ENCODE measurements at regions not wholly inside any gene's neighbourhood (a gene's known extent, or its start where the extent isn't known, plus 50 kb on each side); places are given as distances from the start of the nearest gene placed in this dataset.

DNA sequence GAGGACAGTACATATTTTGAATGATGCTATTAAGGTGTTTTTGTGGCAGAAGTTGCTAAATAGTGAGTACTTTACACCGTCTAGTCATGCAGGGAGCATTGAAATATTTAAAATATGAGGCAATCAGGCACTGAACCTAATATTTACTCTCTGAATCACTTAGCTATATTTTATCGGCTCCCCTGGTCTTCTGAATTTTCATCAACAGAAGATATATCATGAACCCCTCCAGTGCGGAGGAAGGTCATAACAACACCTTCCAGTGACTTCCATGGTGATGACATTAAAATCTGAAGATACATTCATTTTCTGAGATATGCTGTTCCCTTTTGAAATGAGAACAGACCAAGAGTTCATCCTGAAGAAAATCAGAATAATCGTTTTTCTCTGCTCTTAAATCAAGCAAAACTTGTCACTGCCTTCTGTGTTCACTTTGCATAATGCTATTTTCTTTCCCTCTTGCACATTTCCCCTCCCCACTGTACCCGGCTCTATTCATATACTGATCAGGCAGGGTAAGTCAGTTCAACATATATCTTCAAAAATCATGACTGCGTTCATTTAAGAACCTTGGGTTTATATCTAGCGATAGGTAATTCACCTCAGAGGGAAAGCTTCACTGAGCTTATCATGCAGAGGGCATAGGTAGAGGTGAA, 729.9 kb upstream of the GYPC start:
- Mint-ChIP-seq H3K27ac (no peak overlapping the region), H3K4me1 (no peaks in the 10 kb centered on the region), H3K36me3 (no peaks in the 10 kb centered on the region), H3K27me3 (no peaks in the 10 kb centered on the region), H3K4me3 (no peak overlapping the region), H3K9me3 (peaks cover 3% of the 10 kb centered on the region)
- POLR2A ChIA-PET: no interaction called here
- ATAC-seq (ENCODE audit: low read depth): no peak
- no peak for DNase-seq

DNA sequence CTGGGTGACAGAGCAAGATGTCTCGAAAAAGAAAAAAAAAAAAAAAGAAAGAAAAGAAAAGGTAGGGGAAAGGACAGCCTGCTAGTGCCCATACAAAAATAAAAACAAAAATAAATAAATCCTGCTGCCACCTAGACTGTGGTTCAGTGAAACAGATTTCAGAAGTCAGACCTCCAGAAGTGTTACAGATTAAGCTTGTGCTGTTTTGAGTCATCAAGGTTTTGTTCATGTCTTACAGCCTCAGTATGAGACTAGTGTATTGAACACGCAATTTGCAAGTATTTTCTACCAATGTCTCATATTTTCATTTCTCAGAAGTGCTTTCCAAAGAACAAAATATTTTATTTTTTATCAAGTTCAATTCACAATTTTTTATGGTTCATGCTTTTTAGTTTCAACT, 720.4 kb upstream of the GYPC start:
- DNase-seq (no peak), ATAC-seq (ENCODE audit: low read depth) (no peak)
- POLR2A ChIA-PET: no interaction called here
- Mint-ChIP-seq H3K27me3 (no peaks in the 10 kb centered on the region), H3K4me3 (no peak overlapping the region), H3K9me3 (peaks cover 1% of the 10 kb centered on the region), H3K4me1 (no peaks in the 10 kb centered on the region), H3K27ac (no peak overlapping the region), H3K36me3 (no peaks in the 10 kb centered on the region)

DNA sequence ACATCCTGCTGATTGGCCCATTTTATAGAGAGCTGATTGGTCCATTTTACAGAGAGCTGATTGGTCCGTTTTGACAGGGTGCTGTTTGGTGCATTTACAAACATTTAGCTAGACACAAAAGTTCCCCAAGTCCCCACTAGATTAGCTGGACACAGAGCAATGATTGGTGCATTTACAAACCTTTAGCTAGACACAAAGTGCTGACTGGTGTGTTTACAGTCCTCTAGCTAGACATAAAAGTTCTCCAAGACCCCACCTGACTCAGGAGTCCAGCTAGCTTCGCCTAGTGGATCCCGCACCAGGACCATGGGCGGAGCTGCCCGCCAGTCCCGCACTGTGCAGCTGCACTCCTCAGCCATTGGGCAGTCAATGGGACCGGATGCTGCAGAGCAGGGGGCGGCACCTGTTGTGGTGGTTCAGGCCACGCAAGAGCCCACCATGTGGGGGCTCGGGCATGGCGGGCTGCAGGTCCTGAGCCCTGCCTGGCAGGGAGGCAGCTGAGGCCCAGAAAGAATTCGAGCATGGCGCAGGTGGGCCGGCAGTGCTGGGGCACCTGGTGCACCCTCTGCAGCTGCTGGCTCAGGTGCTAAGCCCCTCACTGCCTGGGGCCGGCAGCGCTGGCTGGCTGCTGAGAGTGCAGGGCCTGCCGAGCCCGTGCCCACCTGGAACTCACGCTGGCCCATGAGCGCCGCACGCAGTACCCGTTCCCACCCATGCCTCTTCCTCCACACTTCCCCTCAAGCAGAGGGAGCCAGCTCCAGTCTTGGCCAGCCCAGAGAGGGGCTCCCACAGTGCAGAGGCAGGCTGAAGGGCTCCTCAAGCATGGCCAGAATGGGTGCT, 713.2 kb upstream of the GYPC start:
- H3K27me3 Mint-ChIP-seq: no peaks in the 10 kb centered on the region
- H3K4me3 Mint-ChIP-seq: no peak overlapping the region
- H3K36me3 Mint-ChIP-seq: no peaks in the 10 kb centered on the region
- DNase-seq: no peak
- H3K4me1 Mint-ChIP-seq: no peaks in the 10 kb centered on the region
- ATAC-seq (ENCODE audit: low read depth): no peak
- POLR2A ChIA-PET: no interaction called here
- no peak overlapping the region for H3K27ac Mint-ChIP-seq
- H3K9me3 Mint-ChIP-seq: peaks cover 9% of the 10 kb centered on the region

DNA sequence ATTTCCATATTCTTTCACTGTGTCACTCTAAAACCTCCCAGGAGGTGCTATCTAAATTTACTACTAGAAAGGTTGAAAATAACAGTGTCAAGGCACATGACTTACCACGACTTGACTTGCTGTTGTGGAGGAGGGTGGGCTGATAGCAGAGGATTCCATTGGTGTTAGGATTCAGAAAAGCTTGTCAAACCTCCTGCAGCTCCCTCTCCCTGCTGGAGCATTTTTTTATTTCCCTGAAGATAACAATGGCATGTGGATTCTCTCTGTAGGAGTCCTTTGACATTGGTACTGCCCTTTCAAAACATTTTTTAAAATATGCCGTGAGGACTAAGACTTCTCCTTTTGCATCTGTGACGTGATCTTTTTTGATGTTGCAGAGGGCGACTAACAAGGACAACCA, 696.9 kb upstream of the GYPC start:
- POLR2A ChIA-PET: no interaction called here
- ATAC-seq (ENCODE audit: low read depth) (no peak), DNase-seq (no peak)
- H3K36me3 Mint-ChIP-seq: no peaks in the 10 kb centered on the region
- no peaks in the 10 kb centered on the region for H3K4me1 Mint-ChIP-seq
- H3K27ac Mint-ChIP-seq: no peak overlapping the region
- H3K9me3 Mint-ChIP-seq: no peaks in the 10 kb centered on the region
- H3K4me3 Mint-ChIP-seq: no peak overlapping the region
- H3K27me3 Mint-ChIP-seq: peaks cover 1% of the 10 kb centered on the region

DNA sequence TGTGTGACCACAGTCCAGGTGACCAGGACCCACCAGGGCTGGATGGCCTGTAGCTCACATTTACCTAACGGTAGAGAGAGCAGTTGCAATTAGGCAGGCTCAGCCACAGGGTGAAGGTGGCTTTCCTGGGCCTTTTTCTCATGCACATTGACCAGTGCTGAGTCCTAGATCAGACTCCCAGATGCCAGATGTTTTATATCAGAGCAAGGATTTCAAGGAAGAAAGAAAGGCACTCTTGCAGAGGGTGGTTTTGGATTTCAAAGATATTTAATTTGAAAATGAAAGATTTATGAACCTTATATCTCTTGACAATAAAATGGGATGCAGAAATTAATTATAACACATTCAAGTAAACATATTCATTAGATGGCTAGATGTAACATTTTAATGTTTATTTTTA, 694.2 kb upstream of the GYPC start:
- no peaks in the 10 kb centered on the region for H3K9me3 Mint-ChIP-seq

DNA sequence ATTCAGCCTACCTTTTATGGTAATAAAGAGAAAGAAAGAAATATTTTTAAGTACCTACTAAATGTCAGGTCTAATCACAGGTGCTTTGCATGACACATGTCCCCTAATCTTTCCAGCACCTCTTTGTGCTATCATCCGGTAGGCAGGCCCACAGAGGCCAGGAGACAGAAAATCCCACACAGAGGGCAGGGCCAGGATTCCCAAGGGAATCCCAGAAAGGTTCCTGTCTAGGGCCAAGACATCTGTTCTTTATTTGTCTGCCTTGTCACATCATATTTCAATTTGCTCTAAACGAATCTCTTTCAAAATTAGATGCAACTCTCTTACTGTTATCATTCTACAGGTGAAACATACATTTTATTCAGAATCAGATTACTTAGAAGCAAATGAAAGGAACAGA, 676.1 kb upstream of the GYPC start:
- Mint-ChIP-seq H3K27me3 (no peaks in the 10 kb centered on the region), H3K4me1 (no peaks in the 10 kb centered on the region), H3K36me3 (no peaks in the 10 kb centered on the region), H3K9me3 (no peaks in the 10 kb centered on the region), H3K27ac (no peak overlapping the region), H3K4me3 (no peak overlapping the region)
- DNase-seq: no peak
- ATAC-seq (ENCODE audit: low read depth): no peak
- POLR2A ChIA-PET: no interaction called here

More for the DNA sequence above, 694.2 kb upstream of the GYPC start:
- H3K27me3 Mint-ChIP-seq: peaks cover 1% of the 10 kb centered on the region
- no peaks in the 10 kb centered on the region for H3K36me3 Mint-ChIP-seq
- no peaks in the 10 kb centered on the region for H3K4me1 Mint-ChIP-seq
- ATAC-seq (ENCODE audit: low read depth): no peak
- H3K27ac Mint-ChIP-seq: no peak overlapping the region
- H3K4me3 Mint-ChIP-seq: no peak overlapping the region
- DNase-seq: no peak
- POLR2A ChIA-PET: no interaction called here

DNA sequence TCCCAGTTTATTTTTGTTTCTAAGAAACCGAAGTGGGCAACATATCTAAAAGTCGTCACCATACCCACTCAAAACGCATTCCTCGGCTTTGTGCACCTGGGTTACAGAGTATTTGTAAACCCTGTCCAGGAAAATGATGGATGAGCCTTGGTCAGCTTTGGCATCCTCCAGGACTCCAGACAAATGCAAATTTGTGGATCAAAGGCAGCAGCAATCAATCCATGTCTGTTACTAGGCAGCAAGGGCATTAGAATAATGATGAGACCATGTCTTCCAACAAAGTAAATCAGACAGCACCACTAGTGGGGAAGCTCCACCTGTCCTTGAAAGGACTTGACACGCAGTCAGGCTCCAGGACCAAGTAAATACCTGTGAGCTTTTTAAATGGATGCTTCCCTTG, 672.6 kb upstream of the GYPC start:
- no peaks in the 10 kb centered on the region for H3K4me1 Mint-ChIP-seq
- no peaks in the 10 kb centered on the region for H3K9me3 Mint-ChIP-seq
- no peaks in the 10 kb centered on the region for H3K36me3 Mint-ChIP-seq
- H3K27me3 Mint-ChIP-seq: no peaks in the 10 kb centered on the region
- POLR2A ChIA-PET: no interaction called here
- ATAC-seq (ENCODE audit: low read depth) (no peak), DNase-seq (no peak)
- H3K4me3 Mint-ChIP-seq: no peak overlapping the region
- no peak overlapping the region for H3K27ac Mint-ChIP-seq

DNA sequence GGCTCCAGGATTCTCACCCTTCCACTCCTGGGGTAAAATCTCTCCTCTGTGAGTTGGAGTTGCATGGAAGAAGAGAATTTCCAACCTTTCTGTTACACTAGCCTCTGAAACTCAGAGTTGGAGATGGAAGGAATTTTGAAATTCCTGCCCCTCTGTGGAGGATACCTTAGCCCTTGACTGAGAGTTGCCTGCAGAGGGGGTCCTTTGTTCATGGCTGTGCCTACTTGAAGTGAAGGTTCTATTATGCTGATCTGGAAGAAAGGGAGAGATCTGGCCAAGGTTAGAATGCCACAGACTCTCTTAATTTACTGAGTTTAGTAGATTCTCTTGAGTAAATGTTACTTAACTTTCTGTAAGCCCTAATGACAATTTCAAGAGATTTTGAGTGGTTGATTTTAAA, 626.6 kb upstream of the GYPC start:
- Mint-ChIP-seq H3K4me3 (no peak overlapping the region), H3K9me3 (no peaks in the 10 kb centered on the region), H3K27me3 (no peaks in the 10 kb centered on the region), H3K4me1 (no peaks in the 10 kb centered on the region), H3K36me3 (no peaks in the 10 kb centered on the region), H3K27ac (no peak overlapping the region)
- ATAC-seq (ENCODE audit: low read depth): no peak
- no peak for DNase-seq
- POLR2A ChIA-PET: no interaction called here

DNA sequence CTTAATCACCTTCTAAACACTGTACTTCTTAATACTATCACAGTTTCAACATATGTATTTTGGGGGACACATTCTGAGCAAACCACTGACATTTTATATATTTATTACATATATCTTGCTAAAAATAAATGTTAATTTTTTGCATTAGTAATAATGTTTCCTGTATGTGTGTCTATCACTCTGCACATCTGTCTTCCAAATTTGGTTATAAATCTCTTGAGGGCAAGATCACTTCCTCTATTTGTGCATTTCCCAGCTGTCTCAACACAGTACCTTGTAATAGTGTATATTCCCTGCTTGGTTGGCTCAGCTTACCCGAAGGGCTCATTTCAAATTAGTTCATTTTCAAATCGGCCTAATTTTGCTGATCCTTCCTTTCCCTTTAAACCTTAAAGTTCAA, 617.1 kb upstream of the GYPC start:
- no peaks in the 10 kb centered on the region for H3K9me3 Mint-ChIP-seq
- no peak overlapping the region for H3K4me3 Mint-ChIP-seq
- H3K36me3 Mint-ChIP-seq: no peaks in the 10 kb centered on the region
- POLR2A ChIA-PET: no interaction called here
- no peak for ATAC-seq (ENCODE audit: low read depth)
- H3K27me3 Mint-ChIP-seq: no peaks in the 10 kb centered on the region
- no peaks in the 10 kb centered on the region for H3K4me1 Mint-ChIP-seq
- H3K27ac Mint-ChIP-seq: no peak overlapping the region
- DNase-seq: no peak

DNA sequence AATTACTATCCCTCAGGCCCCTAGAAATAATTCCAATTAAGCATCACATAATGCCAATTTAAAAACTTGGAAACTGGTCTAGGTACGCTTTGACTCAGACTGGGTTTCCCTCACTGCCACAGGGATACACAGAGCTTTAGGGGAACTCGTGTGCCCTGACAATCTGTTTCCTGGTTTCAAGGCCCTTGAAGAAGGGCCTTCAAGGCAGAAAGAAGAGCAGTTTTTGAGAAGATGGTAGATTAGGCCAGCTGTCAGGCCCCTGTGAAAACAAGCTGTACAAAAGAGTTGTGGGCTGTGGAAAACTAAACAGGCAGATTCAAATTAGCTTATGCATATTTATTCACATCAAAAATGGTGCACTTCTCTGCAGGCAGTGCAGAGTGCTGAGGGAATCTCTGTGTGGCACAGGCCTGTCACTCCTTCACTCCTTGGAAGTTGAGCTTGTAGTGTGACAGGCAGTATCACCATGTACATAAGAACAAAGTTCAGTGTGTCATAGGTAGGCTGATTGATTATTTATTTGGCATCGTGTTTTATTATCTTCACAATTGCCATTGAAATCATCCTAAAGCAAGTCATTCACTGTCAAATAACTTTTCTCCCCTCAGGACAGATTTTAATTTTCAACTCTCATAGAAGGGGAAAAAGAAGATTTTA, 614.4 kb upstream of the GYPC start:
- H3K4me3 Mint-ChIP-seq: no peak overlapping the region
- no peaks in the 10 kb centered on the region for H3K9me3 Mint-ChIP-seq
- POLR2A ChIA-PET: no interaction called here
- ATAC-seq (ENCODE audit: low read depth): no peak
- no peaks in the 10 kb centered on the region for H3K4me1 Mint-ChIP-seq
- H3K27ac Mint-ChIP-seq: no peak overlapping the region
- no peaks in the 10 kb centered on the region for H3K27me3 Mint-ChIP-seq
- H3K36me3 Mint-ChIP-seq: no peaks in the 10 kb centered on the region
- no peak for DNase-seq

DNA sequence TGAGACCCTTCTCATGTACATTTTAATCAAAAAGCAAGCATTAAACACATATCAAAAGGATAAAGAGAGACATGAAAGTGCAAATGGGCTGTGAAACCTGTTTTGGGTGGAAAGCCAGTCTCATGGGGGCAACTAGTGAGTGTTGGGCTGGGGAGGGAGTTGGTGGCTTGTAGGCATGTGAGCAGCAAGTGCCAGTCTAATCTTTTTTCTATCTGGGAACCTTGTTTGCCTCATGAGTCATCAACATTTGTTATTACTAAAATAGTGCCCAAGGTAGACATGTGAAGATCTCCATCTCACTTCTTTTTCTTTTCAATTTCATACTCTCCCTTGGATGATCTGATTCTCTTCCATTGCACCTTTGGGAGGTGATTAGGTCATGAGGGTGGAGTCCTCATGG, 613.9 kb upstream of the GYPC start:
- POLR2A ChIA-PET: no interaction called here
- Mint-ChIP-seq H3K9me3 (no peaks in the 10 kb centered on the region), H3K27me3 (no peaks in the 10 kb centered on the region)

DNA sequence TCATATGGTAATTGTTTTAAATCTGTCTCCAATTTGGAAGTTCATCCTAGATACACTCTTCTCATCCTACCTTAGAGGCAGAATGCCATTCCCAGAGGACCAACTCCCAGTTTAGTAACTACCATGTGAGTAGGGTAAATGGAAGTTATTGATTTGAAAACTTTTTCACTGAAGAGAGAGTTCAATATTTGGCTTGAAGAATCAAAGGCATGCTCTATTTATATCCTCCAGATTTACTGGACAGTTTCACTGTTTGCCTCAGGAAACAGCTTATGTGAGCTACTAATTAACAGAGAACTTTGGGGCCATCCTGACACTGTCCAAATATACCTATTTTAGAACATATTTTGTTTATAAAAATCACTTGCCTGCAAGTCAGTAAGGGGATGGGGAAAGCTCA, 607.2 kb upstream of the GYPC start:
- no peak overlapping the region for H3K27ac Mint-ChIP-seq
- H3K4me3 Mint-ChIP-seq: no peak overlapping the region
- peaks cover 4% of the 10 kb centered on the region for H3K9me3 Mint-ChIP-seq
- POLR2A ChIA-PET: no interaction called here
- H3K27me3 Mint-ChIP-seq: no peaks in the 10 kb centered on the region
- no peaks in the 10 kb centered on the region for H3K36me3 Mint-ChIP-seq
- DNase-seq (no peak), ATAC-seq (ENCODE audit: low read depth) (no peak)
- H3K4me1 Mint-ChIP-seq: no peaks in the 10 kb centered on the region

More for the DNA sequence above, 613.9 kb upstream of the GYPC start:
- H3K36me3 Mint-ChIP-seq: no peaks in the 10 kb centered on the region
- no peak overlapping the region for H3K4me3 Mint-ChIP-seq
- no peaks in the 10 kb centered on the region for H3K4me1 Mint-ChIP-seq
- DNase-seq: no peak
- no peak overlapping the region for H3K27ac Mint-ChIP-seq
- ATAC-seq (ENCODE audit: low read depth): no peak

DNA sequence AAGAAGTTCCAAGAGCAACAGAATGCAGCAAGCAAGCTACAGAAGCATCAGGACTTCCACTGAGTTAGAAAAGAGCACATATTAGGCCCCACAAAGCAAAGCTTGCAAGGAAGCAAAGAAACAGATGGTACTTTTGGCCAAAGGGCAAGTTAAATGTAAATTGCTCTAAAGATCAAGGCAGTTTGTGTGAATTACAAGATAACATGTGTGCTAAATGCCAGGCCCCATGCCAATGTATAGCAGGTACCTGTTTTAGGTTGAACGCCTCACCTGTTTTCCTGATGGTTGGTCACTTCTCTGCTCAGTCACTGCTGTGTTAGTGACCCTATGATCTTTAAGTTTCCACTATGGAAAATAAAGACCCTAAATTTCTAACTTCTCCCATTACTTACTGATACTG, 606.5 kb upstream of the GYPC start:
- ATAC-seq (ENCODE audit: low read depth) (no peak), DNase-seq (no peak)
- no peak overlapping the region for H3K4me3 Mint-ChIP-seq
- H3K36me3 Mint-ChIP-seq: no peaks in the 10 kb centered on the region
- peaks cover 7% of the 10 kb centered on the region for H3K9me3 Mint-ChIP-seq
- POLR2A ChIA-PET: no interaction called here
- H3K27me3 Mint-ChIP-seq: no peaks in the 10 kb centered on the region
- H3K27ac Mint-ChIP-seq: no peak overlapping the region
- no peaks in the 10 kb centered on the region for H3K4me1 Mint-ChIP-seq

Measured in activated naive CD8-positive, alpha-beta T cell treated with anti-CD3 and anti-CD28 coated beads, Interleukin-2, amount 10 ng/mL, durations not matched to agents 7 days and 5 days (primary cell).